ENCODE measurements at regions not wholly inside any gene's neighbourhood (a gene's known extent, or its start where the extent isn't known, plus 50 kb on each side); places are given as distances from the start of the nearest gene placed in this dataset.

- H3K27me3 Mint-ChIP-seq (ENCODE audit: insufficient read depth), result no peaks in the 10 kb centered on the region
- no peak overlapping the region for H3K4me3 Mint-ChIP-seq
- no peaks in the 10 kb centered on the region for H3K36me3 Mint-ChIP-seq (ENCODE audit: low read depth)
- 93 to 100% methylated on average over 4 of the region's 4 CpGs for WGBS, 2 experiments (ENCODE audit: insufficient coverage in 1 of 2, insufficient read length in 1 of 2)
- no peaks in the 10 kb centered on the region for H3K9me3 Mint-ChIP-seq
- Histone ChIP-seq H3K9me3 (ENCODE audit: control insufficient read depth, low read length) (no peaks in the 10 kb centered on the region), H3K4me3 (ENCODE audit: low read length) (no peak overlapping the region), H3K27ac (ENCODE audit: low read depth, low read length) (peak overlapping the region; percentile 39), H3K9ac (ENCODE audit: extremely low read depth, low read length, poor library complexity, severe bottlenecking) (no peak overlapping the region), H3K36me3 (ENCODE audit: control insufficient read depth, insufficient read depth, low read length) (no peaks in the 10 kb centered on the region), H3K4me1 (ENCODE audit: control insufficient read depth, insufficient read depth, low read length) (peaks cover 3% of the 10 kb centered on the region), H3K27me3 (ENCODE audit: control insufficient read depth, insufficient read depth, low read length, poor library complexity, severe bottlenecking) (no peaks in the 10 kb centered on the region)
- H3K4me1 Mint-ChIP-seq, result peaks cover 8% of the 10 kb centered on the region
- TF ChIP-seq CTCF (conservative IDR thresholded peaks at IDR 0.05), result no peak
- DNase-seq, result no peak
- no peak overlapping the region for H3K27ac Mint-ChIP-seq
These were observed 77.5 kb upstream of the HS3ST1 start for GRCh38 chr4:11506194-11506593.

GRCh38 chr4:11505221-11505971 lies 76.7 kb upstream of the HS3ST1 start:
- Histone ChIP-seq H3K27me3 (ENCODE audit: control insufficient read depth, insufficient read depth, low read length, poor library complexity, severe bottlenecking) (no peaks in the 10 kb centered on the region), H3K9ac (ENCODE audit: extremely low read depth, low read length, poor library complexity, severe bottlenecking) (no peak overlapping the region), H3K4me1 (ENCODE audit: control insufficient read depth, insufficient read depth, low read length) (no peaks in the 10 kb centered on the region), H3K9me3 (ENCODE audit: control insufficient read depth, low read length) (no peaks in the 10 kb centered on the region), H3K27ac (ENCODE audit: low read depth, low read length) (no peak overlapping the region), H3K36me3 (ENCODE audit: control insufficient read depth, insufficient read depth, low read length) (no peaks in the 10 kb centered on the region), H3K4me3 (ENCODE audit: low read length) (no peak overlapping the region)
- no peak for DNase-seq
- Mint-ChIP-seq H3K4me3 (no peak overlapping the region), H3K9me3 (no peaks in the 10 kb centered on the region), H3K27ac (no peak overlapping the region), H3K36me3 (ENCODE audit: low read depth) (no peaks in the 10 kb centered on the region), H3K4me1 (peaks cover 7% of the 10 kb centered on the region), H3K27me3 (ENCODE audit: insufficient read depth) (no peaks in the 10 kb centered on the region)
- 80 to 86% methylated on average over 1 to 5 of the region's 5 CpGs for WGBS, 2 experiments (ENCODE audit: insufficient coverage in 1 of 2, insufficient read length in 1 of 2)
- no peak for TF ChIP-seq CTCF (conservative IDR thresholded peaks at IDR 0.05)

GRCh38 chr4:11503166-11503565 lies 74.5 kb upstream of the HS3ST1 start:
- peaks cover 3% of the 10 kb centered on the region for H3K4me1 Mint-ChIP-seq
- H3K36me3 Mint-ChIP-seq (ENCODE audit: low read depth), result no peaks in the 10 kb centered on the region
- peaks cover 2% of the 10 kb centered on the region for H3K9me3 Mint-ChIP-seq

More at GRCh38 chr4:11503166-11503565, 74.5 kb upstream of the HS3ST1 start:
- no peak overlapping the region for H3K4me3 Mint-ChIP-seq
- no peak overlapping the region for H3K9ac ChIP-seq (ENCODE audit: extremely low read depth, low read length, poor library complexity, severe bottlenecking)
- H3K27me3 Mint-ChIP-seq (ENCODE audit: insufficient read depth), result no peaks in the 10 kb centered on the region
- H3K27ac Mint-ChIP-seq, result no peak overlapping the region
- no peaks in the 10 kb centered on the region for H3K4me1 ChIP-seq (ENCODE audit: control insufficient read depth, insufficient read depth, low read length)
- no peak for DNase-seq
- TF ChIP-seq CTCF (conservative IDR thresholded peaks at IDR 0.05), result no peak
- no peak overlapping the region for H3K27ac ChIP-seq (ENCODE audit: low read depth, low read length)
- H3K27me3 ChIP-seq (ENCODE audit: control insufficient read depth, insufficient read depth, low read length, poor library complexity, severe bottlenecking), result no peaks in the 10 kb centered on the region
- no peaks in the 10 kb centered on the region for H3K36me3 ChIP-seq (ENCODE audit: control insufficient read depth, insufficient read depth, low read length)
- H3K9me3 ChIP-seq (ENCODE audit: control insufficient read depth, low read length), result peaks cover 2% of the 10 kb centered on the region
- no peak overlapping the region for H3K4me3 ChIP-seq (ENCODE audit: low read length)
- 79 to 80% methylated on average over 2 to 3 of the region's 3 CpGs for WGBS, 2 experiments (ENCODE audit: insufficient coverage in 1 of 2, insufficient read length in 1 of 2)
